Hepatocyte (in vitro differentiated cells): ENCODE measurements at regions not wholly inside any gene's neighbourhood (a gene's known extent, or its start where the extent isn't known, plus 50 kb on each side); places are given as distances from the start of the nearest gene placed in this dataset.

Source experiments
- EZH2phosphoT487 ChIP-seq: fragments of 200-600 bp; sonication (generic); IDR thresholded peaks from one replicate; pipeline ENCODE4 v1.6.1; 2018; ENCODE audit warnings: antibody characterized with exemption, mild to moderate bottlenecking, low read depth, moderate library complexity; ENCODE audit not compliant: unreplicated experiment, severe bottlenecking
- TF ChIP-seq, protein P1 (sequence below): fragments of 200-600 bp; sonication (generic); IDR thresholded peaks from 2 replicates; pipeline ENCODE4 v1.5.1; 2016; ENCODE audit warnings: antibody characterized with exemption, mild to moderate bottlenecking; ENCODE audit not compliant: poor library complexity

DNA sequence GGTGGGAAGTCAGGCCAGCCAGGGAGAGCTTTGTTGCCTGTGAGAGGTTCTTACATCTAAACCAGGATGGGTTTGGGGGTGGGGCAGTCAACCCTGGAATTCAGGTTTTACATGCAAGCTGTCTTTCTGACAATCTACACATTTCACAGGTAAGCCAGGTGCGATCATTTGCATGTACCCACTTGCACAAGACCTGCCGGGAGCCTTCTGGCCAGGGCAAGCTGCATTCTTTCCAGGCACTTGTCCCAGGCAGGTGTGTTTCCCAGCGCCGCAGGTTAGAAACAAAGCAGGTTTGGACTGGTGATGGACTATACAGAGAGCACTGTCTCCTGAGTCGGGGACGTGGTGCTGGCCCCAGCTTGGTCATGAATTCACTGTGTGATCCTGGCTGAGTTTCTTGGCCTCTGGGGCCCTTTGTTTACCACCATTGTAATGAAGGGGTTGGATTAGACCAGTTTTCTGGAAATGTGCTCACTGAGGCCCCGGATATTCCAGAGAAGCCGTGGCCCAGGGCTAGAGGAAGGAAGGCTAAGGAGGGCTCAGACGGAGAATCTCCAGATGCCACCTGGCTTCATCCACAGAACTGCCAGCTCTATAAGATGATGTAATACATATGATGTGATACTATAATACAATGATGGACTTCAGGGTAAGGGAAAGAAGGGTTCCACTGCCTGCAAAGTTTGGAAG is 205.2 kb upstream of the SVIL start:
- TF ChIP-seq, protein P1, sequence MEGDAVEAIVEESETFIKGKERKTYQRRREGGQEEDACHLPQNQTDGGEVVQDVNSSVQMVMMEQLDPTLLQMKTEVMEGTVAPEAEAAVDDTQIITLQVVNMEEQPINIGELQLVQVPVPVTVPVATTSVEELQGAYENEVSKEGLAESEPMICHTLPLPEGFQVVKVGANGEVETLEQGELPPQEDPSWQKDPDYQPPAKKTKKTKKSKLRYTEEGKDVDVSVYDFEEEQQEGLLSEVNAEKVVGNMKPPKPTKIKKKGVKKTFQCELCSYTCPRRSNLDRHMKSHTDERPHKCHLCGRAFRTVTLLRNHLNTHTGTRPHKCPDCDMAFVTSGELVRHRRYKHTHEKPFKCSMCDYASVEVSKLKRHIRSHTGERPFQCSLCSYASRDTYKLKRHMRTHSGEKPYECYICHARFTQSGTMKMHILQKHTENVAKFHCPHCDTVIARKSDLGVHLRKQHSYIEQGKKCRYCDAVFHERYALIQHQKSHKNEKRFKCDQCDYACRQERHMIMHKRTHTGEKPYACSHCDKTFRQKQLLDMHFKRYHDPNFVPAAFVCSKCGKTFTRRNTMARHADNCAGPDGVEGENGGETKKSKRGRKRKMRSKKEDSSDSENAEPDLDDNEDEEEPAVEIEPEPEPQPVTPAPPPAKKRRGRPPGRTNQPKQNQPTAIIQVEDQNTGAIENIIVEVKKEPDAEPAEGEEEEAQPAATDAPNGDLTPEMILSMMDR: no peak
- no peak for TF ChIP-seq EZH2phosphoT487
